ENCODE measurements at regions not wholly inside any gene's neighbourhood (a gene's known extent, or its start where the extent isn't known, plus 50 kb on each side); places are given as distances from the start of the nearest gene placed in this dataset.

DNA sequence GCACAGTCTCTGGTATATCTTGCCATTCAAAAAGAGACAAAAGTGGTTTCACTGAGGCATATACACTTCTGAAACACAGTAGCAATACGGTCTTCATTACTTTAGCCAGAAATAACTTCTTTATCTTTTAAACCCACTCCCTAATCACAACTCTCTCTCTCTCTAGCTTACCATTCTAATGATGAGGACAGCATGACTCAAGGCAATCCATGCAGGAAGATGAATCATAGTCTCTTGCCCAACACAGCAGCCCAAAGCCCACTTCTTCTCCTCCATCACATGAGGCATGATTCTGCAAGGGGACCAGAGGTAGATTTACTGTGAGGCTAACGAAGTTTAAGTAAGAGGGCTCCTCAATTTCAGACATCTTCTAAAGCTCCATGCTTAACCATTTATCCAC, 285.0 kb upstream of the NR5A2 start:
- ChIA-PET POLR2A (no interaction called here), CTCF (no interaction called here)
- H3K27ac ChIP-seq (ENCODE audit: low read length): no peak overlapping the region
- BruUV-seq (replicated peaks): no TSS peak
- no peaks in the 10 kb centered on the region for H3K9me3 ChIP-seq (ENCODE audit: control insufficient read depth, insufficient read depth, low read depth, low read length)
- TF ChIP-seq, protein P1, sequence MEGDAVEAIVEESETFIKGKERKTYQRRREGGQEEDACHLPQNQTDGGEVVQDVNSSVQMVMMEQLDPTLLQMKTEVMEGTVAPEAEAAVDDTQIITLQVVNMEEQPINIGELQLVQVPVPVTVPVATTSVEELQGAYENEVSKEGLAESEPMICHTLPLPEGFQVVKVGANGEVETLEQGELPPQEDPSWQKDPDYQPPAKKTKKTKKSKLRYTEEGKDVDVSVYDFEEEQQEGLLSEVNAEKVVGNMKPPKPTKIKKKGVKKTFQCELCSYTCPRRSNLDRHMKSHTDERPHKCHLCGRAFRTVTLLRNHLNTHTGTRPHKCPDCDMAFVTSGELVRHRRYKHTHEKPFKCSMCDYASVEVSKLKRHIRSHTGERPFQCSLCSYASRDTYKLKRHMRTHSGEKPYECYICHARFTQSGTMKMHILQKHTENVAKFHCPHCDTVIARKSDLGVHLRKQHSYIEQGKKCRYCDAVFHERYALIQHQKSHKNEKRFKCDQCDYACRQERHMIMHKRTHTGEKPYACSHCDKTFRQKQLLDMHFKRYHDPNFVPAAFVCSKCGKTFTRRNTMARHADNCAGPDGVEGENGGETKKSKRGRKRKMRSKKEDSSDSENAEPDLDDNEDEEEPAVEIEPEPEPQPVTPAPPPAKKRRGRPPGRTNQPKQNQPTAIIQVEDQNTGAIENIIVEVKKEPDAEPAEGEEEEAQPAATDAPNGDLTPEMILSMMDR (IDR thresholded peaks at IDR 0.05): no peak
- TF ChIP-seq POLR2AphosphoS5 (IDR thresholded peaks at IDR 0.05; ENCODE audit: low read depth, low read length): no peak
- no peak for TF ChIP-seq TCF7L2 (IDR thresholded peaks at IDR 0.05; ENCODE audit: low read depth, low read length)
- TF ChIP-seq SIN3A (IDR thresholded peaks at IDR 0.05; ENCODE audit: borderline replicate concordance, insufficient read depth, low read depth, low read length): no peak
- TF ChIP-seq, protein P2, sequence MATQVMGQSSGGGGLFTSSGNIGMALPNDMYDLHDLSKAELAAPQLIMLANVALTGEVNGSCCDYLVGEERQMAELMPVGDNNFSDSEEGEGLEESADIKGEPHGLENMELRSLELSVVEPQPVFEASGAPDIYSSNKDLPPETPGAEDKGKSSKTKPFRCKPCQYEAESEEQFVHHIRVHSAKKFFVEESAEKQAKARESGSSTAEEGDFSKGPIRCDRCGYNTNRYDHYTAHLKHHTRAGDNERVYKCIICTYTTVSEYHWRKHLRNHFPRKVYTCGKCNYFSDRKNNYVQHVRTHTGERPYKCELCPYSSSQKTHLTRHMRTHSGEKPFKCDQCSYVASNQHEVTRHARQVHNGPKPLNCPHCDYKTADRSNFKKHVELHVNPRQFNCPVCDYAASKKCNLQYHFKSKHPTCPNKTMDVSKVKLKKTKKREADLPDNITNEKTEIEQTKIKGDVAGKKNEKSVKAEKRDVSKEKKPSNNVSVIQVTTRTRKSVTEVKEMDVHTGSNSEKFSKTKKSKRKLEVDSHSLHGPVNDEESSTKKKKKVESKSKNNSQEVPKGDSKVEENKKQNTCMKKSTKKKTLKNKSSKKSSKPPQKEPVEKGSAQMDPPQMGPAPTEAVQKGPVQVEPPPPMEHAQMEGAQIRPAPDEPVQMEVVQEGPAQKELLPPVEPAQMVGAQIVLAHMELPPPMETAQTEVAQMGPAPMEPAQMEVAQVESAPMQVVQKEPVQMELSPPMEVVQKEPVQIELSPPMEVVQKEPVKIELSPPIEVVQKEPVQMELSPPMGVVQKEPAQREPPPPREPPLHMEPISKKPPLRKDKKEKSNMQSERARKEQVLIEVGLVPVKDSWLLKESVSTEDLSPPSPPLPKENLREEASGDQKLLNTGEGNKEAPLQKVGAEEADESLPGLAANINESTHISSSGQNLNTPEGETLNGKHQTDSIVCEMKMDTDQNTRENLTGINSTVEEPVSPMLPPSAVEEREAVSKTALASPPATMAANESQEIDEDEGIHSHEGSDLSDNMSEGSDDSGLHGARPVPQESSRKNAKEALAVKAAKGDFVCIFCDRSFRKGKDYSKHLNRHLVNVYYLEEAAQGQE (IDR thresholded peaks at IDR 0.05; ENCODE audit: insufficient read depth in 1 of 2, low read depth in 2 of 2, low read length in 1 of 2): no peak
- H3K4me3 ChIP-seq (ENCODE audit: low read depth in 2 of 2, low read length in 2 of 2): no peak overlapping the region
- DNase-seq (ENCODE audit: low read depth, low spot score) (peak; percentile 43), ATAC-seq (no peak; the same call in 1 of the 2 replicates)
- H3K27me3 ChIP-seq (ENCODE audit: control insufficient read depth, insufficient read depth, low read length): no peaks in the 10 kb centered on the region
- in situ Hi-C loops (cut with HindIII; ENCODE audit: low pct_unique_long_range_greater_than_20kb, low sequenced_read_pairs): no loop called here
- no peaks in the 10 kb centered on the region for H3K36me3 ChIP-seq (ENCODE audit: control insufficient read depth, insufficient read depth, low read length)
- intact Hi-C loops (cut with micrococcal nuclease; ENCODE audit: unreplicated experiment): no loop called here
- H3K4me1 ChIP-seq (ENCODE audit: control insufficient read depth, insufficient read depth, low read length): no peaks in the 10 kb centered on the region

DNA sequence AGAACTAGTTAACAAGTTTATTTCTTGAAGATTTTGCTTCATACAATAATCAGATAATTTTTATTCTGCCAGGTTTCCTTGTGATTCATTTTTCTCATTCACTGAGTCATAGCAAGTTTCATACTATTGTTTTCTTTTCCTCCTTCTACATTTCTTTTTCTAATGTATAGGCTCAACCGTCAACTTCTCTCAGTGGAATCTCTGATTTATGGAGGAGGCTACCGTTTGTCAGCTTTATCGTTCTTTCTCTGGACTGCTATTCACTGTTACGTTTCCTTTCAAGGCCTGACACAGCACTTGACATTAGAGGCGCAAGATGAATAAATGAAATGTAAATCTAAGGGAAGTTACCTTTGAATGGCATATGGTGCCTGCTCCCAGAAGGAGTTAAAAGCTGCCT, 284.3 kb upstream of the NR5A2 start:
- Histone ChIP-seq H3K27me3 (ENCODE audit: control insufficient read depth, insufficient read depth, low read length) (no peaks in the 10 kb centered on the region), H3K9me3 (ENCODE audit: control insufficient read depth, insufficient read depth, low read depth, low read length) (no peaks in the 10 kb centered on the region), H3K36me3 (ENCODE audit: control insufficient read depth, insufficient read depth, low read length) (no peaks in the 10 kb centered on the region), H3K4me3 (ENCODE audit: low read depth in 2 of 2, low read length in 2 of 2) (no peak overlapping the region), H3K27ac (ENCODE audit: low read length) (no peak overlapping the region), H3K4me1 (ENCODE audit: control insufficient read depth, insufficient read depth, low read length) (no peaks in the 10 kb centered on the region)
- in situ Hi-C loops (cut with HindIII; ENCODE audit: low pct_unique_long_range_greater_than_20kb, low sequenced_read_pairs): no loop called here
- BruUV-seq (replicated peaks): no TSS peak
- no peak for ATAC-seq
- CTCF ChIA-PET: no interaction called here
- DNase-seq (ENCODE audit: low read depth, low spot score): no peak
- intact Hi-C loops (cut with micrococcal nuclease; ENCODE audit: unreplicated experiment): no loop called here
- TF ChIP-seq TCF7L2 (IDR thresholded peaks at IDR 0.05; ENCODE audit: low read depth, low read length): no peak
- TF ChIP-seq, protein P1 (IDR thresholded peaks at IDR 0.05): no peak
- no peak for TF ChIP-seq POLR2AphosphoS5 (IDR thresholded peaks at IDR 0.05; ENCODE audit: low read depth, low read length)
- TF ChIP-seq SIN3A (IDR thresholded peaks at IDR 0.05; ENCODE audit: borderline replicate concordance, insufficient read depth, low read depth, low read length): no peak
- TF ChIP-seq, protein P2 (IDR thresholded peaks at IDR 0.05; ENCODE audit: insufficient read depth in 1 of 2, low read depth in 2 of 2, low read length in 1 of 2): no peak
- POLR2A ChIA-PET: no interaction called here
